Endothelial cell of umbilical vein (primary cell): ENCODE measurements at regions not wholly inside any gene's neighbourhood (a gene's known extent, or its start where the extent isn't known, plus 50 kb on each side); places are given as distances from the start of the nearest gene placed in this dataset.

Experiments used
- BruUV-seq: library from RNA; stranded (reverse); fragments of 400-500 nt; replicated peaks from 2 replicates; lab custom pipeline; 2021; lab: Mats Ljungman, UMichigan
- CTCF ChIA-PET: fragments of 300-600, 350-600 bp; sonication (Branson Sonifier 250); formaldehyde crosslinking; loops from one replicate; lab custom pipeline; 2021; ENCODE audit warnings: antibody characterized with exemption, inconsistent platforms; lab: Charles Lee
- POLR2A ChIA-PET: fragments of 300-600, 350-600 bp; sonication (Branson Sonifier 250); formaldehyde crosslinking; loops from one replicate; lab custom pipeline; 2021; ENCODE audit warnings: antibody characterized with exemption, inconsistent platforms; lab: Charles Lee
- DNase-seq: peaks from one replicate; pipeline ENCODE4 v3.0.0-alpha.2; 2011; ENCODE audit warnings: low read depth, low spot score
- FAIRE-seq: peaks from 2 replicates; lab custom pipeline; 2011; peaks lifted over from hg19 to GRCh38; lab: Jason Lieb, UNC
- H2AFZ ChIP-seq: 2 replicates; pipeline ENCODE4 v1.6.0; 2012; ENCODE audit warnings: low read depth, low read length, control low read depth, inconsistent platforms
- H3K27ac ChIP-seq: 2 replicates; pipeline ENCODE4 v1.5.1; 2011; ENCODE audit warnings: low read depth, mild to moderate bottlenecking, control low read depth, low read length, moderate library complexity; ENCODE audit not compliant: insufficient read depth
- H3K27me3 ChIP-seq, 2 experiments: 2 replicates each; pipeline versions ENCODE4 v1.6.0 to v1.6.1; 2011; ENCODE audit warnings: low read length in 2 of 2, mixed read lengths in 1 of 2; ENCODE audit not compliant: control insufficient read depth in 2 of 2, insufficient read depth in 2 of 2
- H3K36me3 ChIP-seq, 2 experiments: 2 replicates in 1 of 2; 3 replicates in 1 of 2; pipeline ENCODE4 v1.5.1; 2011; ENCODE audit warnings: low read length in 2 of 2, mild to moderate bottlenecking in 1 of 2, moderate library complexity in 1 of 2; ENCODE audit not compliant: control insufficient read depth in 2 of 2, insufficient read depth in 2 of 2; ENCODE audit errors: extremely low read depth in 1 of 2
- H3K4me1 ChIP-seq: 3 replicates; pipeline ENCODE4 v1.5.1; 2011; ENCODE audit warnings: mild to moderate bottlenecking, low read length; ENCODE audit not compliant: control insufficient read depth, insufficient read depth; ENCODE audit errors: extremely low read depth
- H3K4me2 ChIP-seq: 2 replicates; pipeline ENCODE4 v1.6.1; 2011; ENCODE audit warnings: low read length, control low read depth, mixed read lengths; ENCODE audit not compliant: insufficient read depth
- H3K4me3 ChIP-seq, 3 experiments: fragments of 200-600 bp in 1 of 3; sonication (generic), shearing (Covaris generic) in 1 of 3; replicated peaks in 1 of 3; 2 replicates each; pipeline ENCODE4 v1.5.1; 2011 to 2016; ENCODE audit warnings: control low read depth in 3 of 3, low read length in 3 of 3, mild to moderate bottlenecking in 2 of 3, inconsistent platforms in 1 of 3, low read depth in 1 of 3, moderate library complexity in 1 of 3; ENCODE audit not compliant: insufficient read depth in 1 of 3
- H3K79me2 ChIP-seq: 2 replicates; pipeline ENCODE4 v1.6.0; 2012; ENCODE audit warnings: low read length, inconsistent platforms; ENCODE audit not compliant: control insufficient read depth, insufficient read depth
- H3K9ac ChIP-seq: replicated peaks from 2 replicates; pipeline ENCODE3; 2011; ENCODE audit warnings: low read length, control low read depth; ENCODE audit not compliant: insufficient read depth; ENCODE audit errors: extremely low read depth
- H3K9me1 ChIP-seq: replicated peaks from 3 replicates; pipeline ENCODE4 v1.6.0; 2011; ENCODE audit warnings: mild to moderate bottlenecking, low read length; ENCODE audit not compliant: control insufficient read depth, insufficient read depth; ENCODE audit errors: extremely low read depth
- H3K9me3 ChIP-seq: replicated peaks from 2 replicates; pipeline ENCODE4 v1.5.1; 2012; ENCODE audit warnings: low read length, inconsistent platforms; ENCODE audit not compliant: control insufficient read depth, insufficient read depth
- H4K20me1 ChIP-seq: replicated peaks from 2 replicates; pipeline ENCODE3; 2011; ENCODE audit warnings: mild to moderate bottlenecking, low read length; ENCODE audit not compliant: control insufficient read depth, insufficient read depth; ENCODE audit errors: extremely low read depth
- EZH2 ChIP-seq: IDR thresholded peaks from 2 replicates; pipeline ENCODE4 v1.6.1; 2012; ENCODE audit warnings: borderline replicate concordance, low read depth, mild to moderate bottlenecking, moderate library complexity, low read length, inconsistent platforms; ENCODE audit not compliant: severe bottlenecking
- FOS ChIP-seq: IDR thresholded peaks from 2 replicates; pipeline ENCODE4 v1.6.1; 2011; ENCODE audit warnings: mild to moderate bottlenecking, low read length, moderate library complexity, borderline replicate concordance; ENCODE audit not compliant: insufficient read depth
- GATA2 ChIP-seq: IDR thresholded peaks from 2 replicates; pipeline ENCODE4 v1.7.0; 2011; ENCODE audit warnings: low read depth, mild to moderate bottlenecking, moderate library complexity, mixed read lengths, low read length; ENCODE audit not compliant: insufficient read length, insufficient read depth
- JUN ChIP-seq: IDR thresholded peaks from 2 replicates; pipeline ENCODE4 v1.6.1; 2011; ENCODE audit warnings: borderline replicate concordance, low read depth; ENCODE audit not compliant: insufficient read length, insufficient read depth
- MYC ChIP-seq: IDR thresholded peaks from one replicate; pipeline ENCODE4 v1.6.1; 2011; ENCODE audit warnings: mild to moderate bottlenecking, low read depth, low read length
- POLR2A ChIP-seq: IDR thresholded peaks from 2 replicates; pipeline ENCODE4 v1.6.1; 2012; ENCODE audit warnings: low read depth, mild to moderate bottlenecking, control low read depth, low read length
- POLR2AphosphoS5 ChIP-seq: IDR thresholded peaks from 2 replicates; pipeline ENCODE4 v1.6.1; 2012; ENCODE audit warnings: low read depth, mild to moderate bottlenecking, control low read depth, low read length, moderate library complexity; ENCODE audit not compliant: insufficient read depth
- dilution Hi-C: fragments of 300-500 bp; cut with MboI; formaldehyde crosslinking; loops from one replicate; pipeline ENCODE4 v1.15.0; 2019; ENCODE audit warnings: low sequenced_read_pairs; ENCODE audit not compliant: extremely low pct_ligation_motif_present
- intact Hi-C: fragments of 100-400 bp; cut with micrococcal nuclease; formaldehyde crosslinking; loops from one replicate; pipeline ENCODE4 v1.10.0; 2022
- TF ChIP-seq, protein P1 (sequence below), 2 donors: IDR thresholded peaks; 1 replicate in 1 of 2; 2 replicates in 1 of 2; pipeline ENCODE4 v1.5.1; 2011; ENCODE audit warnings: low read length in 2 of 2, mild to moderate bottlenecking in 2 of 2, moderate library complexity in 2 of 2, control low read depth in 1 of 2, inconsistent platforms in 1 of 2, low read depth in 1 of 2; ENCODE audit not compliant: insufficient read depth in 1 of 2; ENCODE audit errors: extremely low read depth in 1 of 2
- TF ChIP-seq, protein P2 (sequence below): IDR thresholded peaks from 2 replicates; pipeline ENCODE4 v1.6.1; 2011; ENCODE audit not compliant: insufficient read depth, insufficient read length

DNA sequence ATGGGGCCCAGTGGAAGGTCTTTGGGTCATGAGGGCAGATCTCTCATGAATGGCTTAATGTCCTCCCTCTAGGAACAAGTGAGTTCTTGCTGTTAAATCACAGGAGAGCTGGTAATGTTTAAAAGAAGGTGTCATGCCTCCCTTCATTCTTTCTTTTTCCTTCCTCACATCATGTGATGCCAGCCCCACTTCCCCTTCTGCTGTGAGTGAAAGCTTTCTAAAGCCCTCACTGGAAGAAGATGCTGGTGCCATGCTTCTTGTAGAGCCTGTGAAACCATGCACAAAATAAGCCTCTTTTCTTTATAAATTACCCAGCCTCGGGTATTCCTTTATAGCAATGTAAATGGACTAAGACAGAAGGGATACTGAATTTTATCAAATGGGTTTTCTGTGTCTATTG is 66.1 kb upstream of the ZNF827 start:
- DNase-seq (no peak), FAIRE-seq (no peak)
- no peaks in the 10 kb centered on the region for H3K4me1 ChIP-seq
- H3K4me2 ChIP-seq, result no peak overlapping the region
- no peak overlapping the region for H3K27ac ChIP-seq
- no peak overlapping the region for H3K9ac ChIP-seq
- dilution Hi-C loops (no loop called here), intact Hi-C loops (no loop called here)
- H3K4me3 ChIP-seq, result no peak overlapping the region
- TF ChIP-seq GATA2 (no peak), POLR2A (no peak), JUN (no peak), POLR2AphosphoS5 (no peak), FOS (no peak), MYC (no peak), EZH2 (no peak)
- TF ChIP-seq, protein P1, sequence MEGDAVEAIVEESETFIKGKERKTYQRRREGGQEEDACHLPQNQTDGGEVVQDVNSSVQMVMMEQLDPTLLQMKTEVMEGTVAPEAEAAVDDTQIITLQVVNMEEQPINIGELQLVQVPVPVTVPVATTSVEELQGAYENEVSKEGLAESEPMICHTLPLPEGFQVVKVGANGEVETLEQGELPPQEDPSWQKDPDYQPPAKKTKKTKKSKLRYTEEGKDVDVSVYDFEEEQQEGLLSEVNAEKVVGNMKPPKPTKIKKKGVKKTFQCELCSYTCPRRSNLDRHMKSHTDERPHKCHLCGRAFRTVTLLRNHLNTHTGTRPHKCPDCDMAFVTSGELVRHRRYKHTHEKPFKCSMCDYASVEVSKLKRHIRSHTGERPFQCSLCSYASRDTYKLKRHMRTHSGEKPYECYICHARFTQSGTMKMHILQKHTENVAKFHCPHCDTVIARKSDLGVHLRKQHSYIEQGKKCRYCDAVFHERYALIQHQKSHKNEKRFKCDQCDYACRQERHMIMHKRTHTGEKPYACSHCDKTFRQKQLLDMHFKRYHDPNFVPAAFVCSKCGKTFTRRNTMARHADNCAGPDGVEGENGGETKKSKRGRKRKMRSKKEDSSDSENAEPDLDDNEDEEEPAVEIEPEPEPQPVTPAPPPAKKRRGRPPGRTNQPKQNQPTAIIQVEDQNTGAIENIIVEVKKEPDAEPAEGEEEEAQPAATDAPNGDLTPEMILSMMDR (IDR thresholded peaks at IDR 0.05; ENCODE audit: extremely low read depth in 1 of 2, insufficient read depth in 1 of 2, low read depth in 1 of 2, low read length in 2 of 2), result no peak
- TF ChIP-seq, protein P2, sequence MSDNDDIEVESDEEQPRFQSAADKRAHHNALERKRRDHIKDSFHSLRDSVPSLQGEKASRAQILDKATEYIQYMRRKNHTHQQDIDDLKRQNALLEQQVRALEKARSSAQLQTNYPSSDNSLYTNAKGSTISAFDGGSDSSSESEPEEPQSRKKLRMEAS, result no peak
- no peak overlapping the region for H2AFZ ChIP-seq
- BruUV-seq, result no TSS peak
- no peaks in the 10 kb centered on the region for H3K27me3 ChIP-seq
- POLR2A ChIA-PET, result no interaction called here
- H3K79me2 ChIP-seq, result no peaks in the 10 kb centered on the region
- H3K36me3 ChIP-seq, result no peaks in the 10 kb centered on the region
- no peaks in the 10 kb centered on the region for H3K9me1 ChIP-seq
- CTCF ChIA-PET, result no interaction called here
- no peaks in the 10 kb centered on the region for H4K20me1 ChIP-seq
- no peaks in the 10 kb centered on the region for H3K9me3 ChIP-seq
